HCT116 (cell line): ENCODE measurements at regions not wholly inside any gene's neighbourhood (a gene's known extent, or its start where the extent isn't known, plus 50 kb on each side); places are given as distances from the start of the nearest gene placed in this dataset.

ENCODE experiments used
- ATAC-seq: fragments of 200-7000 bp; cut with Tn5 transposase; 2 replicates; pipeline ENCODE4 v1.9.1; 2020; ENCODE audit warnings: mild to moderate bottlenecking, moderate library complexity
- BruUV-seq: library from RNA; stranded (reverse); fragments of 400-500 nt; replicated peaks from 2 replicates; lab custom pipeline; 2021; lab: Mats Ljungman, UMichigan
- CTCF ChIA-PET: fragments of 300-600 bp; sonication (Branson Sonifier 250); formaldehyde crosslinking; loops from one replicate; lab custom pipeline; 2021; ENCODE audit warnings: antibody characterized with exemption; lab: Charles Lee
- POLR2A ChIA-PET: fragments of 300-600, 350-600 bp; sonication (Branson Sonifier 250); formaldehyde crosslinking; loops from one replicate; lab custom pipeline; 2021; ENCODE audit warnings: antibody characterized with exemption; lab: Charles Lee
- RAD21 ChIA-PET, 2 experiments: fragments of 300-600 bp; sonication (Branson Sonifier 250); formaldehyde crosslinking; loops; one replicate each; lab custom pipeline; 2023; ENCODE audit warnings: low total read pairs in 2 of 2; ENCODE audit not compliant: uncharacterized antibody in 2 of 2, unreplicated experiment in 2 of 2, low non-redundant PET in 1 of 2; lab: Charles Lee
- DNase-seq: peaks from one replicate; pipeline ENCODE4 v3.0.0-alpha.2; 2010; ENCODE audit warnings: low read depth, low spot score
- H2AFZ ChIP-seq: fragments of 200-600 bp; shearing (Covaris generic), sonication (generic); 2 replicates; pipeline ENCODE4 v1.6.1; 2017; ENCODE audit warnings: low read depth, mixed run types, mixed read lengths, antibody characterized with exemption, low read length; ENCODE audit not compliant: poor library complexity, severe bottlenecking
- H3K27ac ChIP-seq: 2 replicates; pipeline ENCODE4 v1.5.1; 2012; ENCODE audit warnings: low read depth, low read length
- H3K27me3 ChIP-seq: fragments of 200-600 bp; sonication (generic); 2 replicates; pipeline ENCODE4 v1.6.1; 2016; ENCODE audit warnings: mixed run types, low read length, mixed read lengths; ENCODE audit not compliant: insufficient read depth
- H3K36me3 ChIP-seq, 2 experiments: fragments of 200-500 bp in 1 of 2; fragments of 200-600 bp in 1 of 2; sonication (Bioruptor generic) in 1 of 2; sonication (generic) in 1 of 2; 2 replicates each; pipeline versions ENCODE4 v1.5.1 to v1.6.1; 2014 to 2016; ENCODE audit warnings: low read length in 2 of 2, inconsistent platforms in 1 of 2, mixed read lengths in 1 of 2, mixed run types in 1 of 2; ENCODE audit not compliant: insufficient read depth in 2 of 2, control insufficient read depth in 1 of 2
- H3K4me1 ChIP-seq, 2 experiments: fragments of 200-600 bp in 1 of 2; sonication (generic) in 1 of 2; 2 replicates each; pipeline versions ENCODE4 v1.5.1 to v1.6.1; 2012 to 2017; ENCODE audit warnings: low read length in 2 of 2, inconsistent platforms in 1 of 2, mild to moderate bottlenecking in 1 of 2, mixed read lengths in 1 of 2, mixed run types in 1 of 2, moderate library complexity in 1 of 2; ENCODE audit not compliant: insufficient read depth in 2 of 2, control insufficient read depth in 1 of 2
- H3K4me2 ChIP-seq: fragments of 200-600 bp; sonication (generic); 2 replicates; pipeline ENCODE4 v1.6.1; 2017; ENCODE audit warnings: mixed run types, low read length, mixed read lengths
- H3K4me3 ChIP-seq, 2 experiments: fragments of 200-600 bp in 1 of 2; sonication (generic) in 1 of 2; replicated peaks in 1 of 2; 2 replicates each; pipeline ENCODE4 v1.5.1; 2011 to 2016; ENCODE audit warnings: low read length in 2 of 2, control low read depth in 1 of 2, low read depth in 1 of 2, mild to moderate bottlenecking in 1 of 2, mixed read lengths in 1 of 2, mixed run types in 1 of 2
- H3K79me2 ChIP-seq: fragments of 200-600 bp; sonication (generic); 2 replicates; pipeline ENCODE4 v1.6.1; 2017; ENCODE audit warnings: mild to moderate bottlenecking, mixed run types, low read length, moderate library complexity, mixed read lengths; ENCODE audit not compliant: insufficient read depth
- H3K9ac ChIP-seq: fragments of 200-600 bp; sonication (generic); 2 replicates; pipeline ENCODE4 v1.6.1; 2016; ENCODE audit warnings: low read length, mixed read lengths
- H3K9me2 ChIP-seq: fragments of 200-600 bp; sonication (generic), shearing (Covaris generic); 2 replicates; pipeline ENCODE4 v1.6.1; 2017; ENCODE audit warnings: mixed run types, mild to moderate bottlenecking, moderate library complexity; ENCODE audit not compliant: insufficient read depth
- H3K9me3 ChIP-seq, 2 experiments: fragments of 200-500 bp in 1 of 2; fragments of 200-600 bp in 1 of 2; sonication (Bioruptor generic) in 1 of 2; sonication (generic) in 1 of 2; 2 replicates each; pipeline ENCODE4 v1.6.1; 2014 to 2017; ENCODE audit warnings: low read length in 2 of 2, mixed read lengths in 2 of 2, inconsistent platforms in 1 of 2, low read depth in 1 of 2, mild to moderate bottlenecking in 1 of 2, mixed run types in 1 of 2, moderate library complexity in 1 of 2; ENCODE audit not compliant: control insufficient read depth in 1 of 2, insufficient read depth in 1 of 2
- H4K20me1 ChIP-seq: fragments of 200-600 bp; sonication (generic), shearing (Covaris generic); 2 replicates; pipeline ENCODE4 v1.6.1; 2017; ENCODE audit warnings: mixed run types, mild to moderate bottlenecking, moderate library complexity; ENCODE audit not compliant: insufficient read depth
- CBX3 ChIP-seq: IDR thresholded peaks from 2 replicates; pipeline ENCODE4 v1.6.1; 2012; ENCODE audit warnings: low read depth
- CEBPB ChIP-seq: IDR thresholded peaks from 2 replicates; pipeline ENCODE4 v1.6.1; 2012; ENCODE audit warnings: low read depth
- EGR1 ChIP-seq: IDR thresholded peaks from 2 replicates; pipeline ENCODE4 v1.6.1; 2012; ENCODE audit warnings: low read depth
- ELF1 ChIP-seq: IDR thresholded peaks from 2 replicates; pipeline ENCODE4 v1.6.1; 2012; ENCODE audit warnings: low read depth, borderline replicate concordance
- EZH2 ChIP-seq: fragments of 200-600 bp; sonication (generic); IDR thresholded peaks from 2 replicates; pipeline ENCODE4 v1.6.1; 2017; ENCODE audit warnings: antibody characterized with exemption, mixed run types
- EZH2phosphoT487 ChIP-seq: fragments of 200-600 bp; IDR thresholded peaks from 2 replicates; pipeline ENCODE4 v1.6.1; 2018; ENCODE audit warnings: antibody characterized with exemption, borderline replicate concordance
- FOSL1 ChIP-seq: IDR thresholded peaks from 2 replicates; pipeline ENCODE4 v1.6.1; 2012; ENCODE audit warnings: low read depth
- JUND ChIP-seq: IDR thresholded peaks from 2 replicates; pipeline ENCODE4 v1.6.1; 2012
- MAX ChIP-seq: IDR thresholded peaks from 2 replicates; pipeline ENCODE4 v1.6.1; 2012
- POLR2AphosphoS5 ChIP-seq: IDR thresholded peaks from 2 replicates; pipeline ENCODE4 v1.6.1; 2011; ENCODE audit warnings: mild to moderate bottlenecking, low read depth, low read length, moderate library complexity
- RAD21 ChIP-seq: IDR thresholded peaks from 2 replicates; pipeline ENCODE4 v1.6.1; 2012; ENCODE audit warnings: low read depth, mild to moderate bottlenecking
- REST ChIP-seq: IDR thresholded peaks from 2 replicates; pipeline ENCODE4 v1.6.1; 2012; ENCODE audit warnings: low read depth
- SIN3A ChIP-seq: IDR thresholded peaks from 2 replicates; pipeline ENCODE4 v1.6.1; 2012; ENCODE audit warnings: low read depth
- SP1 ChIP-seq: IDR thresholded peaks from 2 replicates; pipeline ENCODE4 v1.6.1; 2012; ENCODE audit warnings: low read depth
- SRF ChIP-seq: IDR thresholded peaks from 2 replicates; pipeline ENCODE4 v1.6.1; 2012; ENCODE audit warnings: low read depth
- TCF7L2 ChIP-seq: IDR thresholded peaks from 2 replicates; pipeline ENCODE4 v1.7.0; 2011; ENCODE audit warnings: borderline replicate concordance, inconsistent platforms; ENCODE audit not compliant: insufficient read depth, insufficient read length; ENCODE audit errors: extremely low read depth
- YY1 ChIP-seq: IDR thresholded peaks from 2 replicates; pipeline ENCODE4 v1.6.1; 2011; ENCODE audit warnings: low read length, low read depth, moderate library complexity, mild to moderate bottlenecking; ENCODE audit not compliant: insufficient replicate concordance; ENCODE audit errors: extremely low read depth
- ZBTB33 ChIP-seq: IDR thresholded peaks from 2 replicates; pipeline ENCODE4 v1.6.1; 2011; ENCODE audit warnings: mild to moderate bottlenecking, low read length, moderate library complexity; ENCODE audit not compliant: insufficient replicate concordance; ENCODE audit errors: extremely low read depth
- ZFX ChIP-seq: fragments of 450-650 bp; IDR thresholded peaks from 2 replicates; pipeline ENCODE4 v1.6.1; 2017
- ZNF274 ChIP-seq: fragments of 200-500 bp; sonication (Bioruptor generic); IDR thresholded peaks from 2 replicates; pipeline ENCODE4 v1.6.1; 2014; ENCODE audit warnings: mild to moderate bottlenecking, low read depth, low read length, inconsistent platforms
- intact Hi-C: fragments of 100-400 bp; cut with micrococcal nuclease; formaldehyde crosslinking; loops from 2 replicates; pipeline ENCODE4 v1.10.0; 2022

GRCh38 chr1:215482079-215482478 lies 85.0 kb upstream of the KCTD3 start:
- H3K9me3 ChIP-seq: no peaks in the 10 kb centered on the region
- TF ChIP-seq CEBPB: no peak
- TF ChIP-seq ZFX: no peak
- no peak for TF ChIP-seq JUND
- no peak for TF ChIP-seq CBX3
- no peak for TF ChIP-seq YY1
- TF ChIP-seq EGR1: no peak
- no peak for TF ChIP-seq RAD21
- no peak for TF ChIP-seq REST
- TF ChIP-seq TCF7L2: no peak
- no peak for TF ChIP-seq ZBTB33
- TF ChIP-seq SRF: no peak
- TF ChIP-seq SP1: no peak
- no peak for TF ChIP-seq FOSL1
- TF ChIP-seq SIN3A: no peak
- TF ChIP-seq ELF1: no peak
- TF ChIP-seq ZNF274: no peak
- TF ChIP-seq POLR2AphosphoS5: no peak
- no peak for TF ChIP-seq EZH2
- TF ChIP-seq MAX: no peak
- no peak for TF ChIP-seq EZH2phosphoT487
- H3K27me3 ChIP-seq: no peaks in the 10 kb centered on the region
- ChIA-PET CTCF (no interaction called here), RAD21 (no interaction called here), POLR2A (no interaction called here)
- no peak overlapping the region for H2AFZ ChIP-seq
- no peak overlapping the region for H3K4me2 ChIP-seq
- BruUV-seq: no TSS peak
- intact Hi-C loops: no loop called here
- no peak overlapping the region for H3K27ac ChIP-seq
- no peak for DNase-seq
- H4K20me1 ChIP-seq: no peaks in the 10 kb centered on the region
- H3K4me3 ChIP-seq: no peak overlapping the region
- H3K9ac ChIP-seq: no peak overlapping the region
- H3K79me2 ChIP-seq: no peaks in the 10 kb centered on the region
- no peaks in the 10 kb centered on the region for H3K9me2 ChIP-seq
- no peak for ATAC-seq
- no peaks in the 10 kb centered on the region for H3K4me1 ChIP-seq
- no peaks in the 10 kb centered on the region for H3K36me3 ChIP-seq
